Erythroblast (primary cell): ENCODE measurements at regions not wholly inside any gene's neighbourhood (a gene's known extent, or its start where the extent isn't known, plus 50 kb on each side); places are given as distances from the start of the nearest gene placed in this dataset.

Source experiments
- GATA1 ChIP-seq: IDR thresholded peaks from 2 replicates; pipeline ENCODE4 v1.6.1; 2011; ENCODE audit warnings: low read depth, mild to moderate bottlenecking, control low read depth, low read length, moderate library complexity
- POLR2A ChIP-seq: IDR thresholded peaks from 2 replicates; pipeline ENCODE4 v1.6.1; 2011; ENCODE audit warnings: mild to moderate bottlenecking, low read length

DNA sequence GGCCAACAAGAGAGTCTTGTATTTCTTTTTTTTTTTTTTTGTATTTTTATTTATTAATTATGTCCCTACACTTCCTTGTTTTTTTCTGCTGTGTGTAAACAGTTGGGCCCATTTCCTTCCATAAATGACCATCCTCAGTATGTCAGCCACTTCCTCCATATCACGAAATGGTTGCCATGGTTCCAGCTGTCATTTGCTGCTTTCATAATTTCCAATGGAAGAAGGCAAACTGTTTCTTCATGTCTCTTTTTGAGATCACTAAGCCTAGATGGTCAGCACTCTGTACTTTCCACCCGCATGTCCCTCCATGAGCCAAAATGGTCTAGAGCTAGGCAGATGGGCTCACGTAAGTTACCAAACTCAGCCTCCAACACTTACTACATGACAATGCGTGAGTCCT, 133.5 kb upstream of the FOXF1 start:
- TF ChIP-seq POLR2A, result no peak
- no peak for TF ChIP-seq GATA1
